Adrenal gland (tissue), 5 donors: ENCODE measurements at regions not wholly inside any gene's neighbourhood (a gene's known extent, or its start where the extent isn't known, plus 50 kb on each side); places are given as distances from the start of the nearest gene placed in this dataset.

Experiments
- POLR2A ChIP-seq, 2 donors: fragments of 450-650 bp; IDR thresholded peaks; one replicate each; pipeline ENCODE4 v1.6.1; 2017; ENCODE audit warnings: antibody characterized with exemption in 2 of 2, mild to moderate bottlenecking in 2 of 2, moderate library complexity in 1 of 2
- TF ChIP-seq, protein P1 (sequence below), 6 experiments: fragments of 450-650 bp in 4 of 6; fragments of 200-600 bp in 2 of 6; sonication (generic) in 1 of 6; IDR thresholded peaks; 1 replicate in 5 of 6; 2 replicates in 1 of 6; pipeline versions ENCODE4 v1.5.1 to v1.8.0; 2016 to 2021; ENCODE audit warnings: antibody characterized with exemption in 6 of 6, mild to moderate bottlenecking in 2 of 6, moderate library complexity in 1 of 6
- donor health status: DM: no; HTN: no; CAD: no.

DNA sequence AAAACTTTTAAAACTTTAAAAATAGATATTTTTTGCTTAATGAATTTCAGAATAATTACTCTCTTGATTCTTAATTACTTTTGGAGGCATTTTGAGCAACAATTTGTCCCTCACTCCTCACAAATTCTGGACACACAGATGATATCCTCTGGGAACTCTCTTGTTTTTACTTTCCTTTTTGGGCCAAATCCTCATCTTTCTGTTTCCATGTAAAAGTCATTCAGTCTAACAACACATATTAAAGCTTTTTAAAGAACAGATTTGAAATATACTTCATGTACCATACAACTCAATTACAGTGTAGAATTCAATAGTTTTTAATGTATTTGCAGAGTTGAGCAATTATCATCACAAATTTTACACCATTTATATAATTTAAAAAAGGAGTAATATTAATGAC, 983.1 kb downstream of the STIM2 start:
- TF ChIP-seq, protein P1, sequence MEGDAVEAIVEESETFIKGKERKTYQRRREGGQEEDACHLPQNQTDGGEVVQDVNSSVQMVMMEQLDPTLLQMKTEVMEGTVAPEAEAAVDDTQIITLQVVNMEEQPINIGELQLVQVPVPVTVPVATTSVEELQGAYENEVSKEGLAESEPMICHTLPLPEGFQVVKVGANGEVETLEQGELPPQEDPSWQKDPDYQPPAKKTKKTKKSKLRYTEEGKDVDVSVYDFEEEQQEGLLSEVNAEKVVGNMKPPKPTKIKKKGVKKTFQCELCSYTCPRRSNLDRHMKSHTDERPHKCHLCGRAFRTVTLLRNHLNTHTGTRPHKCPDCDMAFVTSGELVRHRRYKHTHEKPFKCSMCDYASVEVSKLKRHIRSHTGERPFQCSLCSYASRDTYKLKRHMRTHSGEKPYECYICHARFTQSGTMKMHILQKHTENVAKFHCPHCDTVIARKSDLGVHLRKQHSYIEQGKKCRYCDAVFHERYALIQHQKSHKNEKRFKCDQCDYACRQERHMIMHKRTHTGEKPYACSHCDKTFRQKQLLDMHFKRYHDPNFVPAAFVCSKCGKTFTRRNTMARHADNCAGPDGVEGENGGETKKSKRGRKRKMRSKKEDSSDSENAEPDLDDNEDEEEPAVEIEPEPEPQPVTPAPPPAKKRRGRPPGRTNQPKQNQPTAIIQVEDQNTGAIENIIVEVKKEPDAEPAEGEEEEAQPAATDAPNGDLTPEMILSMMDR (IDR thresholded peaks at IDR 0.05), result no peak
- no peak for TF ChIP-seq POLR2A (IDR thresholded peaks at IDR 0.05)
